Vagina (tissue), 2 donors: ENCODE measurements at regions not wholly inside any gene's neighbourhood (a gene's known extent, or its start where the extent isn't known, plus 50 kb on each side); places are given as distances from the start of the nearest gene placed in this dataset.

ENCODE experiments used
- DNase-seq, 2 donors: peaks; one replicate each; pipeline ENCODE4 v3.0.0-alpha.2; 2017; ENCODE audit errors: extremely low spot score in 2 of 2
- H3K27ac ChIP-seq: fragments of 200-600 bp; sonication (generic); one replicate; pipeline ENCODE4 v1.5.1; 2019
- H3K27me3 ChIP-seq: fragments of 200-600 bp; sonication (generic); one replicate; pipeline ENCODE4 v1.5.1; 2019
- H3K36me3 ChIP-seq, 2 donors: fragments of 200-600 bp; sonication (generic); one replicate each; pipeline ENCODE4 v1.5.1; 2017 to 2019
- H3K4me1 ChIP-seq: fragments of 200-600 bp; sonication (generic); one replicate; pipeline ENCODE4 v1.5.1; 2019
- H3K4me3 ChIP-seq, 2 donors: fragments of 200-600 bp; sonication (generic); 1 replicate in 1 of 2; 2 replicates in 1 of 2; pipeline ENCODE4 v1.5.1; 2016 to 2019
- H3K9me3 ChIP-seq: fragments of 200-600 bp; sonication (generic); one replicate; pipeline ENCODE4 v1.5.1; 2019
- CTCF ChIP-seq, 3 experiments: fragments of 450-650 bp in 2 of 3; fragments of 200-600 bp in 1 of 3; sonication (generic) in 1 of 3; IDR thresholded peaks; one replicate each; pipeline ENCODE4 v1.5.1; 2017 to 2019; ENCODE audit warnings: antibody characterized with exemption in 3 of 3, mild to moderate bottlenecking in 2 of 3, moderate library complexity in 2 of 3
- POLR2A ChIP-seq, 2 donors: fragments of 450-650 bp; IDR thresholded peaks; one replicate each; pipeline ENCODE4 v1.6.1; 2017; ENCODE audit warnings: antibody characterized with exemption in 2 of 2, mild to moderate bottlenecking in 2 of 2, moderate library complexity in 2 of 2
- POLR2AphosphoS5 ChIP-seq, 2 donors: sonication (generic); formaldehyde crosslinking; IDR thresholded peaks; one replicate each; pipeline ENCODE4 v1.9.0; 2017; ENCODE audit warnings: antibody characterized with exemption in 2 of 2, mild to moderate bottlenecking in 2 of 2, low read depth in 1 of 2; ENCODE audit not compliant: insufficient read depth in 1 of 2
- intact Hi-C: fragments of 100-400 bp; cut with DNase I; formaldehyde crosslinking; loops from one replicate; pipeline ENCODE4 v1.15.1; 2023

GRCh38 chr5:92741906-92742305 lies 839.1 kb downstream of the NR2F1-AS1 start:
- no peaks in the 10 kb centered on the region for H3K36me3 ChIP-seq

GRCh38 chr5:92734211-92734940 lies 846.6 kb downstream of the NR2F1-AS1 start:
- intact Hi-C loops = no loop called here
- H3K4me1 ChIP-seq = no peaks in the 10 kb centered on the region
- H3K4me3 ChIP-seq = no peak overlapping the region
- H3K9me3 ChIP-seq = no peaks in the 10 kb centered on the region
- H3K27ac ChIP-seq = no peak overlapping the region
- TF ChIP-seq POLR2AphosphoS5 (IDR thresholded peaks at IDR 0.05; ENCODE audit: insufficient read depth in 1 of 2, low read depth in 1 of 2) (no peak), POLR2A (IDR thresholded peaks at IDR 0.05) (no peak), CTCF (IDR thresholded peaks at IDR 0.05) (no peak)
- H3K27me3 ChIP-seq = no peaks in the 10 kb centered on the region
- no peaks in the 10 kb centered on the region for H3K36me3 ChIP-seq
- no peak for DNase-seq

More at GRCh38 chr5:92741906-92742305, 839.1 kb downstream of the NR2F1-AS1 start:
- Histone ChIP-seq H3K4me3 (no peak overlapping the region), H3K27me3 (no peaks in the 10 kb centered on the region), H3K4me1 (no peaks in the 10 kb centered on the region), H3K27ac (no peak overlapping the region), H3K9me3 (no peaks in the 10 kb centered on the region)
- DNase-seq = no peak
- intact Hi-C loops = no loop called here
- TF ChIP-seq POLR2AphosphoS5 (IDR thresholded peaks at IDR 0.05; ENCODE audit: insufficient read depth in 1 of 2, low read depth in 1 of 2) = no peak
- no peak for TF ChIP-seq POLR2A (IDR thresholded peaks at IDR 0.05)
- TF ChIP-seq CTCF (IDR thresholded peaks at IDR 0.05) = no peak

- Histone ChIP-seq H3K27ac (no peak overlapping the region), H3K9me3 (no peaks in the 10 kb centered on the region), H3K4me3 (no peak overlapping the region), H3K36me3 (no peaks in the 10 kb centered on the region), H3K4me1 (no peaks in the 10 kb centered on the region), H3K27me3 (no peaks in the 10 kb centered on the region)
- intact Hi-C loops = no loop called here
- DNase-seq = no peak
- TF ChIP-seq CTCF (IDR thresholded peaks at IDR 0.05) = no peak
Observed at GRCh38 chr5:92730486-92730885, 850.5 kb downstream of the NR2F1-AS1 start.

GRCh38 chr5:92729088-92729487 lies 851.9 kb downstream of the NR2F1-AS1 start:
- no peak for TF ChIP-seq POLR2A (IDR thresholded peaks at IDR 0.05)
- TF ChIP-seq POLR2AphosphoS5 (IDR thresholded peaks at IDR 0.05; ENCODE audit: insufficient read depth in 1 of 2, low read depth in 1 of 2) = no peak
- no peak for TF ChIP-seq CTCF (IDR thresholded peaks at IDR 0.05)

GRCh38 chr5:92715946-92716520 lies 865.0 kb downstream of the NR2F1-AS1 start:
- Histone ChIP-seq H3K4me3 (no peak overlapping the region), H3K4me1 (no peaks in the 10 kb centered on the region), H3K27ac (no peak overlapping the region), H3K36me3 (no peaks in the 10 kb centered on the region), H3K27me3 (no peaks in the 10 kb centered on the region), H3K9me3 (no peaks in the 10 kb centered on the region)
- no peak for DNase-seq
- TF ChIP-seq POLR2AphosphoS5 (IDR thresholded peaks at IDR 0.05; ENCODE audit: insufficient read depth in 1 of 2, low read depth in 1 of 2) (no peak), CTCF (IDR thresholded peaks at IDR 0.05) (no peak), POLR2A (IDR thresholded peaks at IDR 0.05) (no peak)
- intact Hi-C loops = no loop called here

More at GRCh38 chr5:92729088-92729487, 851.9 kb downstream of the NR2F1-AS1 start:
- DNase-seq = no peak
- Histone ChIP-seq H3K36me3 (no peaks in the 10 kb centered on the region), H3K27ac (no peak overlapping the region), H3K27me3 (no peaks in the 10 kb centered on the region), H3K9me3 (no peaks in the 10 kb centered on the region), H3K4me3 (no peak overlapping the region), H3K4me1 (no peaks in the 10 kb centered on the region)
- intact Hi-C loops = no loop called here
